ENCODE measurements at regions not wholly inside any gene's neighbourhood (a gene's known extent, or its start where the extent isn't known, plus 50 kb on each side); places are given as distances from the start of the nearest gene placed in this dataset.

- Histone ChIP-seq H3K36me3 (no peaks in the 10 kb centered on the region), H3K4me1 (no peaks in the 10 kb centered on the region), H3K4me3 (no peak overlapping the region), H3K9me3 (no peaks in the 10 kb centered on the region), H3K27me3 (no peaks in the 10 kb centered on the region), H3K27ac (no peak overlapping the region)
- no peak for TF ChIP-seq CTCF (IDR thresholded peaks at IDR 0.05)
- intact Hi-C loops (cut with DNase I) = no loop called here
- no peak for ATAC-seq
- DNase-seq = no peak
Measured at GRCh38 chr13:82747958-82748357, 1134.3 kb downstream of the SLITRK1 start.

GRCh38 chr13:82747291-82747690 lies 1135.0 kb downstream of the SLITRK1 start:
- DNase-seq (no peak), ATAC-seq (no peak)
- TF ChIP-seq CTCF (IDR thresholded peaks at IDR 0.05) = no peak
- H3K36me3 ChIP-seq = no peaks in the 10 kb centered on the region
- no peak overlapping the region for H3K4me3 ChIP-seq
- no peaks in the 10 kb centered on the region for H3K4me1 ChIP-seq
- no peaks in the 10 kb centered on the region for H3K9me3 ChIP-seq
- H3K27me3 ChIP-seq = no peaks in the 10 kb centered on the region
- H3K27ac ChIP-seq = no peak overlapping the region
- intact Hi-C loops (cut with DNase I) = no loop called here

GRCh38 chr13:82740442-82740841 lies 1141.8 kb downstream of the SLITRK1 start:
- intact Hi-C loops (cut with DNase I) = no loop called here
- H3K36me3 ChIP-seq = no peaks in the 10 kb centered on the region
- H3K4me3 ChIP-seq = no peak overlapping the region
- DNase-seq (no peak), ATAC-seq (no peak)
- H3K27ac ChIP-seq = no peak overlapping the region
- no peaks in the 10 kb centered on the region for H3K9me3 ChIP-seq
- no peaks in the 10 kb centered on the region for H3K27me3 ChIP-seq
- no peak for TF ChIP-seq CTCF (IDR thresholded peaks at IDR 0.05)
- H3K4me1 ChIP-seq = no peaks in the 10 kb centered on the region

DNA sequence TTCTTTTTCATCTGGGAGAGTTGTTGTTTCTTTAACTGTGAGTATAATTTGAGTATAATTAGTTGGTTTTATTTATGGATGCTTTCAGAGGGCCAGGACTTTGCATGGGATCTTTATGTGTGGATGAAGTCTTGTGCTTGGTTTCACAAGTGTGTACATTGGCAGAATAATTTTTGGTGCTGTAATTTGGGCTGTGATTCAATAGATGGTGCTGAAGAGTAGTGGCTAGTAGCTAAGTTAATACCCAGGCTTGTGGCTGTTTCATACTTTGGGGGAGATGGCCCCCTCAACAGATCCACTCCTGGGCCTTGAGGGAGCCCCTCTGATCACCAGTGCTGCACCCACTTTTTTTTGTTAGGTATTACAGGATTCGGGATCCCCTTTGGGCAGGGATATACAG lies 1142.4 kb downstream of the SLITRK1 start:
- H3K4me1 ChIP-seq = no peaks in the 10 kb centered on the region
- H3K9me3 ChIP-seq = no peaks in the 10 kb centered on the region
- H3K27me3 ChIP-seq = no peaks in the 10 kb centered on the region
- DNase-seq = no peak
- no peak overlapping the region for H3K27ac ChIP-seq
- TF ChIP-seq CTCF (IDR thresholded peaks at IDR 0.05) = no peak
- no peak overlapping the region for H3K4me3 ChIP-seq
- intact Hi-C loops (cut with DNase I) = no loop called here
- no peak for ATAC-seq
- no peaks in the 10 kb centered on the region for H3K36me3 ChIP-seq

DNA sequence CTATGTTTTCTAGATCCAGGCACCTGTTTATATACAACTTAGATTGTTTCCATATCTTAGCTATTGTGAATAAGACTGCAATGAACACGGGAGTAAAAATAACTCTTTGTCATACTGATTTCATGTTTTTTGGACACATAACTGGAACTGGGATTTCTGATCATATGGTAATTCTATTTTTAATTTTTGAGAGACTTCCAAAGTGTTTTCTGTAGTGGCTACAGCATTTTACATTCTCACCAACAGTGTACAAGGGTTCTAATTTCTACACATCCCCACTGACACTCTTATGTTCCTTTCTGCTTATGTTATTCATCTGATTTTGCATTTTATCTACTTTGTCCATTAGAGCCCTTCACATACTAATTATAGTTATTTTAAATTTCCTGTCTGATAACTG lies 1152.9 kb downstream of the SLITRK1 start:
- TF ChIP-seq CTCF (IDR thresholded peaks at IDR 0.05) = no peak
- Histone ChIP-seq H3K27ac (no peak overlapping the region), H3K36me3 (no peaks in the 10 kb centered on the region), H3K27me3 (no peaks in the 10 kb centered on the region), H3K4me1 (no peaks in the 10 kb centered on the region), H3K4me3 (no peak overlapping the region), H3K9me3 (no peaks in the 10 kb centered on the region)
- intact Hi-C loops (cut with DNase I) = no loop called here
- ATAC-seq (no peak), DNase-seq (no peak)

GRCh38 chr13:82720986-82721385 lies 1161.3 kb downstream of the SLITRK1 start:
- no peak for DNase-seq
- Histone ChIP-seq H3K4me3 (no peak overlapping the region), H3K36me3 (no peaks in the 10 kb centered on the region), H3K9me3 (no peaks in the 10 kb centered on the region), H3K27ac (no peak overlapping the region), H3K27me3 (no peaks in the 10 kb centered on the region), H3K4me1 (no peaks in the 10 kb centered on the region)
- ATAC-seq = no peak
- TF ChIP-seq CTCF (IDR thresholded peaks at IDR 0.05) = no peak
- intact Hi-C loops (cut with DNase I) = no loop called here
